ENCODE measurements at regions not wholly inside any gene's neighbourhood (a gene's known extent, or its start where the extent isn't known, plus 50 kb on each side); places are given as distances from the start of the nearest gene placed in this dataset.

GRCh38 chr1:209430821-209431259 is 152.7 kb upstream of the CAMK1G start:
- Histone ChIP-seq H3K27ac (ENCODE audit: low read depth in 1 of 2, low read length in 2 of 2) (no peak overlapping the region), H3K4me2 (replicated peaks; ENCODE audit: extremely low read depth, low read length, poor library complexity, severe bottlenecking) (no peak overlapping the region), H3K27me3 (ENCODE audit: control insufficient read depth in 2 of 2, insufficient read depth in 2 of 2, low read length in 2 of 2) (no peaks in the 10 kb centered on the region), H3K9ac (ENCODE audit: insufficient read depth, low read length, poor library complexity, severe bottlenecking) (no peak overlapping the region), H3K4me3 (replicated peaks in 1 of 3; ENCODE audit: low read depth in 2 of 3, low read length in 3 of 3) (no peak overlapping the region), H4K20me1 (ENCODE audit: insufficient read depth, low read length) (no peaks in the 10 kb centered on the region), H3K9me3 (replicated peaks in 1 of 2; ENCODE audit: control insufficient read depth in 1 of 2, insufficient read depth in 1 of 2, low read length in 2 of 2) (no peaks in the 10 kb centered on the region), H3K4me1 (ENCODE audit: control insufficient read depth in 1 of 2, insufficient read depth in 2 of 2, low read length in 2 of 2) (peaks cover 0 to 4% of the 10 kb centered on the region in 2 donors), H3K79me2 (ENCODE audit: insufficient read depth, low read length) (no peaks in the 10 kb centered on the region), H3K36me3 (replicated peaks in 1 of 2; ENCODE audit: control insufficient read depth in 1 of 2, insufficient read depth in 2 of 2, low read length in 2 of 2) (no peaks in the 10 kb centered on the region), H2AFZ (ENCODE audit: insufficient read depth, low read depth, low read length, poor library complexity, severe bottlenecking) (no peak overlapping the region)
- WGBS (ENCODE audit: insufficient coverage) = 94% methylated on average over 3 of the region's 5 CpGs
- peaks cover 6 to 8% (median 6%) of the 10 kb centered on the region in 3 donors for H3K27me3 Mint-ChIP-seq (ENCODE audit: low read depth in 3 of 3)
- peaks cover 13% of the 10 kb centered on the region for H3K4me1 Mint-ChIP-seq
- TF ChIP-seq CTCF (IDR thresholded peaks at IDR 0.05) = no peak
- no peak overlapping the region for H3K27ac Mint-ChIP-seq
- intact Hi-C loops (cut with micrococcal nuclease) = loop anchor here in 1 of 2 donors (10.0 kb wide), 1 partner anchor 226 kb away; no protein-coding TSS in a partner anchor
- H3K4me3 Mint-ChIP-seq = no peak overlapping the region
- H3K36me3 Mint-ChIP-seq = no peaks in the 10 kb centered on the region
- DNase-seq = no peak
- H3K9me3 Mint-ChIP-seq = no peaks in the 10 kb centered on the region

GRCh38 chr1:209431402-209431801 is 152.1 kb upstream of the CAMK1G start:
- no peak overlapping the region for H3K4me3 Mint-ChIP-seq
- H3K36me3 Mint-ChIP-seq = no peaks in the 10 kb centered on the region
- no peaks in the 10 kb centered on the region for H3K9me3 ChIP-seq (replicated peaks in 1 of 2; ENCODE audit: control insufficient read depth in 1 of 2, insufficient read depth in 1 of 2, low read length in 2 of 2)
- no peak overlapping the region for H3K9ac ChIP-seq (ENCODE audit: insufficient read depth, low read length, poor library complexity, severe bottlenecking)
- no peaks in the 10 kb centered on the region for H3K27me3 ChIP-seq (ENCODE audit: control insufficient read depth in 2 of 2, insufficient read depth in 2 of 2, low read length in 2 of 2)
- H3K79me2 ChIP-seq (ENCODE audit: insufficient read depth, low read length) = no peaks in the 10 kb centered on the region
- H4K20me1 ChIP-seq (ENCODE audit: insufficient read depth, low read length) = no peaks in the 10 kb centered on the region
- H3K36me3 ChIP-seq (replicated peaks in 1 of 2; ENCODE audit: control insufficient read depth in 1 of 2, insufficient read depth in 2 of 2, low read length in 2 of 2) = no peaks in the 10 kb centered on the region
- WGBS (ENCODE audit: insufficient coverage) = 93% methylated on average over 3 of the region's 3 CpGs
- H2AFZ ChIP-seq (ENCODE audit: insufficient read depth, low read depth, low read length, poor library complexity, severe bottlenecking) = no peak overlapping the region
- peaks cover 8% of the 10 kb centered on the region for H3K4me1 Mint-ChIP-seq
- H3K27me3 Mint-ChIP-seq (ENCODE audit: low read depth in 3 of 3) = peaks cover 6% of the 10 kb centered on the region in 3 donors
- no peak for TF ChIP-seq CTCF (IDR thresholded peaks at IDR 0.05)
- intact Hi-C loops (cut with micrococcal nuclease) = loop anchor here in 1 of 2 donors (10.0 kb wide), 1 partner anchor 227 kb away; no protein-coding TSS in a partner anchor
- DNase-seq = no peak
- no peaks in the 10 kb centered on the region for H3K4me1 ChIP-seq (ENCODE audit: control insufficient read depth in 1 of 2, insufficient read depth in 2 of 2, low read length in 2 of 2)
- H3K4me3 ChIP-seq (replicated peaks in 1 of 3; ENCODE audit: low read depth in 2 of 3, low read length in 3 of 3) = no peak overlapping the region
- H3K27ac ChIP-seq (ENCODE audit: low read depth in 1 of 2, low read length in 2 of 2) = no peak overlapping the region
- H3K9me3 Mint-ChIP-seq = no peaks in the 10 kb centered on the region
- H3K4me2 ChIP-seq (replicated peaks; ENCODE audit: extremely low read depth, low read length, poor library complexity, severe bottlenecking) = no peak overlapping the region
- no peak overlapping the region for H3K27ac Mint-ChIP-seq
